OCI-LY1 (cell line): ENCODE measurements at regions not wholly inside any gene's neighbourhood (a gene's known extent, or its start where the extent isn't known, plus 50 kb on each side); places are given as distances from the start of the nearest gene placed in this dataset.

ENCODE experiments used
- H2AFZ ChIP-seq: fragments of 200-600 bp; sonication (generic), shearing (Covaris generic); 2 replicates; pipeline ENCODE4 v1.6.0; 2014; ENCODE audit warnings: antibody characterized with exemption, mild to moderate bottlenecking, low read length
- H3F3A ChIP-seq: fragments of 200-600 bp; sonication (generic), shearing (Covaris generic); 2 replicates; pipeline ENCODE4 v1.6.0; 2014; ENCODE audit warnings: mild to moderate bottlenecking, antibody characterized with exemption, low read length, moderate library complexity; ENCODE audit not compliant: insufficient read depth
- H3K27ac ChIP-seq: fragments of 200-600 bp; sonication (generic); 2 replicates; pipeline ENCODE4 v1.5.1; 2014; ENCODE audit warnings: low read length, mixed run types, mild to moderate bottlenecking, low read depth; ENCODE audit not compliant: poor library complexity, severe bottlenecking
- H3K27me3 ChIP-seq: fragments of 200-600 bp; sonication (generic); 2 replicates; pipeline ENCODE4 v1.6.0; 2014; ENCODE audit warnings: antibody characterized with exemption, mild to moderate bottlenecking, low read length, moderate library complexity; ENCODE audit not compliant: insufficient read depth
- H3K36me3 ChIP-seq: fragments of 200-600 bp; sonication (generic); 2 replicates; pipeline ENCODE4 v1.6.1; 2014; ENCODE audit warnings: mild to moderate bottlenecking, antibody characterized with exemption, low read length, moderate library complexity, mixed read lengths; ENCODE audit not compliant: insufficient read depth
- H3K4me1 ChIP-seq: fragments of 200-600 bp; sonication (generic); 2 replicates; pipeline ENCODE4 v1.5.1; 2014; ENCODE audit warnings: mild to moderate bottlenecking, low read length, moderate library complexity; ENCODE audit not compliant: insufficient read depth, severe bottlenecking
- H3K4me2 ChIP-seq: fragments of 200-600 bp; sonication (generic), shearing (Covaris generic); 2 replicates; pipeline ENCODE4 v1.6.1; 2014; ENCODE audit warnings: low read length
- H3K4me3 ChIP-seq: fragments of 200-600 bp; sonication (generic); 2 replicates; pipeline ENCODE4 v1.5.1; 2014; ENCODE audit warnings: low read length, low read depth, mild to moderate bottlenecking, mixed read lengths; ENCODE audit not compliant: poor library complexity, severe bottlenecking
- H3K79me2 ChIP-seq: fragments of 200-600 bp; shearing (Covaris generic); 2 replicates; pipeline ENCODE4 v1.6.1; 2016; ENCODE audit warnings: mixed run types, low read length, mixed read lengths; ENCODE audit not compliant: insufficient read depth
- H3K9ac ChIP-seq: fragments of 200-600 bp; sonication (generic), shearing (Covaris generic); 2 replicates; pipeline ENCODE4 v1.6.1; 2014; ENCODE audit warnings: mild to moderate bottlenecking, low read length, mixed read lengths
- H3K9me2 ChIP-seq: fragments of 200-600 bp; sonication (generic), shearing (Covaris generic); 2 replicates; pipeline ENCODE4 v1.6.1; 2014; ENCODE audit warnings: low read depth, mild to moderate bottlenecking, low read length, mixed read lengths
- H3K9me3 ChIP-seq: fragments of 200-600 bp; shearing (Covaris generic); 2 replicates; pipeline ENCODE4 v1.6.1; 2014; ENCODE audit warnings: low read length, mixed read lengths
- H4K20me1 ChIP-seq: fragments of 200-600 bp; sonication (generic), shearing (Covaris generic); 2 replicates; pipeline ENCODE4 v1.6.0; 2016; ENCODE audit warnings: mild to moderate bottlenecking, low read length; ENCODE audit not compliant: insufficient read depth
- EZH2 ChIP-seq: fragments of 200-600 bp; sonication (generic), shearing (Covaris generic); IDR thresholded peaks from 2 replicates; pipeline ENCODE4 v1.8.0; 2017; ENCODE audit warnings: borderline replicate concordance, mixed run types, mild to moderate bottlenecking, antibody characterized with exemption, low read length, moderate library complexity, mixed read lengths
- TF ChIP-seq, protein P1 (sequence below): fragments of 200-600 bp; sonication (generic), shearing (Covaris generic); IDR thresholded peaks from 2 replicates; pipeline ENCODE4 v1.5.1; 2017; ENCODE audit warnings: mild to moderate bottlenecking, antibody characterized with exemption, low read length, moderate library complexity, mixed read lengths

DNA sequence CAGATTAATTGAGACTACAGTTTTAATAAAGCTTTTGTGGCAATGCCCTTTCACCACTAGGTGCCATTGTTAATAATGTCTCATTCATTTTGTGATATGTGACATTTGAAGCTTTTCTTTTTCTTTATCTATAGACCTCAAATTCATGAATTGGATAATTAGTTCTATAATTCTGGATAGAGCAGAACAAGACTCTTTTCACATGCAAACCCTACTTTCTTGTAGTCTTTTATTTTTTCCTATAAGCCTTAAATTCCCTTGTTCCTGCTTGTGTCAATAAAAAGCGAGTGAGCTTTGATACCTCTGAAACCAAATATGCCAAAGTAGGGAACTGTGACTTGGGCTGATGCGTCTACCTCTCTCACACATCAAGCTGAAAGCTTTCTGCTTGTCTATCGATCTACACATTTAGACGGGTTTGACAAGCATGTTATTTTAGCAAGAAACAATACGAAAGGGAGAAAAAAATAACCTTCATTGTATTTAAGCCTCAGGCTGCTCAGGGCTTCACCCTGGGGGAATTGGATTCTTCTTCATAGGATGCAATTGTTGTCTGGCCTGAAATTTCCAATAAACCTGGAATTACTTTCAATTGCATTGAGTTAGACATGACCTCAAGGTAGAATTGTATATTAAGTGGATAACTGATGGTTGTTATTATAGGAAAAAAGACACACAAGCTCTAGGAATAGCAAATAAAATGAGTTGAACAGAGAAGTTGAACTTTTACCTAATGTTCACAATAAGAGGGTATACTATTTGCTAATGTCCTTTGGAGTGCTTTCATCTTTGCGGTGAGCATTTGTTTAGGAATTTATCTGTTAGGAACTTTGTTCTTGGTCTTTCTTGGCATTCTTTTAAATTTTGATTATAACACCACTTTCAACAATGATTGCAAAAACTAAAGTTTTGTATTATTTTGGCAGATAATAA is 1150.2 kb upstream of the PCDH9 start:
- Histone ChIP-seq H3K4me2 (no peak overlapping the region), H3K36me3 (no peaks in the 10 kb centered on the region), H3K9me3 (no peaks in the 10 kb centered on the region), H2AFZ (no peak overlapping the region), H3K9me2 (no peaks in the 10 kb centered on the region), H3K79me2 (no peaks in the 10 kb centered on the region), H3K4me1 (no peaks in the 10 kb centered on the region), H3K9ac (no peak overlapping the region), H3K4me3 (no peak overlapping the region), H4K20me1 (no peaks in the 10 kb centered on the region), H3F3A (no peaks in the 10 kb centered on the region), H3K27ac (no peak overlapping the region), H3K27me3 (no peaks in the 10 kb centered on the region)
- TF ChIP-seq, protein P1, sequence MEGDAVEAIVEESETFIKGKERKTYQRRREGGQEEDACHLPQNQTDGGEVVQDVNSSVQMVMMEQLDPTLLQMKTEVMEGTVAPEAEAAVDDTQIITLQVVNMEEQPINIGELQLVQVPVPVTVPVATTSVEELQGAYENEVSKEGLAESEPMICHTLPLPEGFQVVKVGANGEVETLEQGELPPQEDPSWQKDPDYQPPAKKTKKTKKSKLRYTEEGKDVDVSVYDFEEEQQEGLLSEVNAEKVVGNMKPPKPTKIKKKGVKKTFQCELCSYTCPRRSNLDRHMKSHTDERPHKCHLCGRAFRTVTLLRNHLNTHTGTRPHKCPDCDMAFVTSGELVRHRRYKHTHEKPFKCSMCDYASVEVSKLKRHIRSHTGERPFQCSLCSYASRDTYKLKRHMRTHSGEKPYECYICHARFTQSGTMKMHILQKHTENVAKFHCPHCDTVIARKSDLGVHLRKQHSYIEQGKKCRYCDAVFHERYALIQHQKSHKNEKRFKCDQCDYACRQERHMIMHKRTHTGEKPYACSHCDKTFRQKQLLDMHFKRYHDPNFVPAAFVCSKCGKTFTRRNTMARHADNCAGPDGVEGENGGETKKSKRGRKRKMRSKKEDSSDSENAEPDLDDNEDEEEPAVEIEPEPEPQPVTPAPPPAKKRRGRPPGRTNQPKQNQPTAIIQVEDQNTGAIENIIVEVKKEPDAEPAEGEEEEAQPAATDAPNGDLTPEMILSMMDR = no peak
- no peak for TF ChIP-seq EZH2

DNA sequence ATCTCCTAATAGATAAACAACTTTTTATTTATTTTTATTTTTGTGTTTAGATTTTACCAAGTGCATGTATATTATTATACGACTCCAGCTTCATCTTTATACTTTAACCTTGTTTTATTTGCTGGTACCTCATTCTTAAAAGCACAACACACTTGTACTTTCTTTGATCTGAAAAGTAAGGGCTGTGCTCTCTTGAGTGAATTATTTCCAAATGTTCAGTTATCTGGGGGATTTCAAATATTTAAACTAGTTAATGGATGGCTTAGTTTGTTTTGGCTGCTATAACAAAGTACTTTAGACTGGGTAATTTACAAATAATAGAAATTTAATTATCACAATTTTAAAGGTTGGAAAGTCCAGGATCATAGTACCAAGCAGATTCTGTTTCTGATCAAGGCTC is 1148.2 kb upstream of the PCDH9 start:
- Histone ChIP-seq H3K27ac (no peak overlapping the region), H3K27me3 (no peaks in the 10 kb centered on the region), H3K4me1 (no peaks in the 10 kb centered on the region), H3K9me2 (no peaks in the 10 kb centered on the region), H3K4me2 (no peak overlapping the region), H3K4me3 (no peak overlapping the region), H3F3A (no peaks in the 10 kb centered on the region), H3K9ac (no peak overlapping the region), H3K79me2 (no peaks in the 10 kb centered on the region), H2AFZ (no peak overlapping the region), H4K20me1 (no peaks in the 10 kb centered on the region), H3K9me3 (no peaks in the 10 kb centered on the region), H3K36me3 (no peaks in the 10 kb centered on the region)
- TF ChIP-seq EZH2 = no peak
- TF ChIP-seq, protein P1 = no peak

DNA sequence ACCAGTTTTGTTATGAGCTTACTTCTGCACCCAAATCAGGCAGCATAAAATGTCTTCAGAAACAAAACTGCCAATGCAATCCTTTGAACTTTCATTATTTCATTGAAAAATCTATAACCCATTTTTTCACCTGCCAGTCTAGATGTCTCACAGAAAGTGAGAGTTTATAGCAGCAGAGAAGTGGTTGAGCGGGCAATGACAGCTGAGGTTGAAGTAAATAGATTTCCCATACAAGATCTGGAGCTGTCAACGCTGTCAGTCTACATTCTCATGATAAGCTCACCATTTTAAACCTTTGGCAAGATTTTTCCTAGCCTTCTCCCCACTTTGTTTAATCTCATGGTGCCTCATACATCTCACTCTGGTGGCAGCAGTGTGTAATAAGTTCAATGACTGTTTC is 1144.9 kb upstream of the PCDH9 start:
- Histone ChIP-seq H3K4me2 (no peak overlapping the region), H3K27me3 (no peaks in the 10 kb centered on the region), H3K4me3 (no peak overlapping the region), H3K9ac (no peak overlapping the region), H3K4me1 (no peaks in the 10 kb centered on the region), H3K79me2 (no peaks in the 10 kb centered on the region), H3K9me2 (no peaks in the 10 kb centered on the region), H3K9me3 (no peaks in the 10 kb centered on the region), H2AFZ (no peak overlapping the region), H3F3A (no peaks in the 10 kb centered on the region), H3K36me3 (no peaks in the 10 kb centered on the region), H4K20me1 (no peaks in the 10 kb centered on the region), H3K27ac (no peak overlapping the region)
- TF ChIP-seq, protein P1 = no peak
- no peak for TF ChIP-seq EZH2
